ENCODE measurements at regions not wholly inside any gene's neighbourhood (a gene's known extent, or its start where the extent isn't known, plus 50 kb on each side); places are given as distances from the start of the nearest gene placed in this dataset.
A peak's percentile ranks its signal among the peaks of the same experiment; 100 is the strongest.

DNA sequence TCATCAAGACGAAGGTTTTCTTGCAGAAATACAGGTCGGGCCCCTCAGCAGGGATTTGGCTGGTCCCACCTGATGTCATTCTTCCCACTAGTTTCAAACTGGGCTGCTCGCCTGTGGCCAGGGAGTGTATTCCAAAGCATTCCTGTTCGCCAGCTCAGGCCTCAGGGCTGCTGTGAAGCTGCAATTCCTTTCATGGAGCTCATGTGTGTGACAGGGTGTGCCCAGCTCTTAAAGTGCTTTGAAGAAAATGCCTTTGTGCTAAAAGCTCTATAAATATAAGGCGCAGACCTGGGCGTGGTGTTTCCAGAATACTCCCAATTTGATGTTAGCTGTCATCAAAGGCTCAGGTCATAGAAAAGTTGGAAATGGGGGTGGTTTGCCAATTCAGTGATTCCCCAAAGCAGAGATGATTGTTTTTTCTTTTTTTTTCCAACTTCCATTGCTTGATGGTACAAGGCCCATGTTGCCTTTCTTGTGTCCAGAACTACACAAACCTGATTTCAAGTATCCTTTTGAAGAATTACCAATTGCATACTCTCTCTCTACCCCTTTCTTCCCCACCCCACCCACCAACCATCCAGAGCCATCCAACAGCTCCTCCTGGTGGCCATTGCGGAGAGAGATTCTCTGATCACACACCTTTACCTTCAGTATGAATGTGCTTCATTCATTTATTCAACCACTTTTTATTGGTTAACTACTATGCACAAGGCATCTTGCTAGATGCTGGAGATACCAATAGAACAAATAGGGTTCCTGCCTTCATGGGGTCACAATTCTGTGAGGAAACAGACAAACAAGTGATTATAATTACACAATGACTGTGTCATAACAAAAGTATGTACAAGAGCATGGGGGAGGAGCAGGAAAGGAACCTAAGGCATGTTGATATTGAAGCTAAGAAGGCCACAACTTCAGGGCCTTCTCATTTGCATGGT lies 297.3 kb upstream of the LYZL1 start:
- Histone ChIP-seq H3K4me1 (ENCODE audit: control insufficient read depth, extremely low read depth, insufficient read depth, low read length) (peaks cover 21% of the 10 kb centered on the region), H3K4me2 (ENCODE audit: control insufficient read depth, extremely low read depth, insufficient read depth, low read depth, low read length) (peak overlapping the region; percentile 45), H2AFZ (ENCODE audit: control insufficient read depth, low read length) (no peak overlapping the region), H3K9me1 (ENCODE audit: control insufficient read depth, extremely low read depth, insufficient read depth, low read length) (no peaks in the 10 kb centered on the region), H3K79me2 (ENCODE audit: control insufficient read depth, insufficient read depth, low read length) (no peaks in the 10 kb centered on the region), H3K36me3 (ENCODE audit: control insufficient read depth in 2 of 2, extremely low read depth in 1 of 2, insufficient read depth in 2 of 2, low read length in 2 of 2) (no peaks in the 10 kb centered on the region), H4K20me1 (ENCODE audit: control insufficient read depth, extremely low read depth, insufficient read depth, low read length) (no peaks in the 10 kb centered on the region), H3K27me3 (ENCODE audit: control insufficient read depth, extremely low read depth, insufficient read depth, low read length) (no peaks in the 10 kb centered on the region), H3K27ac (ENCODE audit: control insufficient read depth, insufficient read depth, low read length) (peak overlapping the region; percentile 5), H3K9me3 (ENCODE audit: control insufficient read depth, low read depth, low read length) (no peaks in the 10 kb centered on the region), H3K9ac (ENCODE audit: control insufficient read depth, extremely low read depth, insufficient read depth, low read length) (no peak overlapping the region), H3K4me3 (ENCODE audit: control insufficient read depth in 2 of 3, extremely low read depth in 1 of 3, insufficient read depth in 2 of 3, low read depth in 1 of 3, low read length in 3 of 3) (no peak overlapping the region)
- FAIRE-seq (peak; percentile 26), DNase-seq (ENCODE audit: low read depth, low spot score) (peak; percentile 73)
- dilution Hi-C loops (cut with MboI; ENCODE audit: extremely low pct_ligation_motif_present, low sequenced_read_pairs) = no loop called here
- no peak for TF ChIP-seq EZH2 (IDR thresholded peaks at IDR 0.05; ENCODE audit: low read length)
- TF ChIP-seq, protein P1, sequence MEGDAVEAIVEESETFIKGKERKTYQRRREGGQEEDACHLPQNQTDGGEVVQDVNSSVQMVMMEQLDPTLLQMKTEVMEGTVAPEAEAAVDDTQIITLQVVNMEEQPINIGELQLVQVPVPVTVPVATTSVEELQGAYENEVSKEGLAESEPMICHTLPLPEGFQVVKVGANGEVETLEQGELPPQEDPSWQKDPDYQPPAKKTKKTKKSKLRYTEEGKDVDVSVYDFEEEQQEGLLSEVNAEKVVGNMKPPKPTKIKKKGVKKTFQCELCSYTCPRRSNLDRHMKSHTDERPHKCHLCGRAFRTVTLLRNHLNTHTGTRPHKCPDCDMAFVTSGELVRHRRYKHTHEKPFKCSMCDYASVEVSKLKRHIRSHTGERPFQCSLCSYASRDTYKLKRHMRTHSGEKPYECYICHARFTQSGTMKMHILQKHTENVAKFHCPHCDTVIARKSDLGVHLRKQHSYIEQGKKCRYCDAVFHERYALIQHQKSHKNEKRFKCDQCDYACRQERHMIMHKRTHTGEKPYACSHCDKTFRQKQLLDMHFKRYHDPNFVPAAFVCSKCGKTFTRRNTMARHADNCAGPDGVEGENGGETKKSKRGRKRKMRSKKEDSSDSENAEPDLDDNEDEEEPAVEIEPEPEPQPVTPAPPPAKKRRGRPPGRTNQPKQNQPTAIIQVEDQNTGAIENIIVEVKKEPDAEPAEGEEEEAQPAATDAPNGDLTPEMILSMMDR (optimal IDR thresholded peaks at IDR 0.05 in 1 of 3, IDR thresholded peaks at IDR 0.05 in 1 of 3, conservative IDR thresholded peaks at IDR 0.05 in 1 of 3; ENCODE audit: extremely low read depth in 1 of 3, insufficient read depth in 2 of 3, low read length in 3 of 3) = peak; percentile 74 to 85 (median 81)

GRCh38 chr10:28993056-28993455 lies 295.8 kb upstream of the LYZL1 start:
- no peaks in the 10 kb centered on the region for H3K9me3 ChIP-seq (ENCODE audit: control insufficient read depth, low read depth, low read length)
- H3K4me3 ChIP-seq (ENCODE audit: control insufficient read depth in 2 of 3, extremely low read depth in 1 of 3, insufficient read depth in 2 of 3, low read depth in 1 of 3, low read length in 3 of 3) = no peak overlapping the region
- no peaks in the 10 kb centered on the region for H3K27me3 ChIP-seq (ENCODE audit: control insufficient read depth, extremely low read depth, insufficient read depth, low read length)
- peaks cover 17% of the 10 kb centered on the region for H3K4me1 ChIP-seq (ENCODE audit: control insufficient read depth, extremely low read depth, insufficient read depth, low read length)
- TF ChIP-seq, protein P1 (optimal IDR thresholded peaks at IDR 0.05 in 1 of 3, IDR thresholded peaks at IDR 0.05 in 1 of 3, conservative IDR thresholded peaks at IDR 0.05 in 1 of 3; ENCODE audit: extremely low read depth in 1 of 3, insufficient read depth in 2 of 3, low read length in 3 of 3) = no peak
- TF ChIP-seq EZH2 (IDR thresholded peaks at IDR 0.05; ENCODE audit: low read length) = no peak
- no peak overlapping the region for H2AFZ ChIP-seq (ENCODE audit: control insufficient read depth, low read length)
- no peak overlapping the region for H3K9ac ChIP-seq (ENCODE audit: control insufficient read depth, extremely low read depth, insufficient read depth, low read length)
- DNase-seq (ENCODE audit: low read depth, low spot score) = no peak
- dilution Hi-C loops (cut with MboI; ENCODE audit: extremely low pct_ligation_motif_present, low sequenced_read_pairs) = no loop called here
- no peaks in the 10 kb centered on the region for H3K9me1 ChIP-seq (ENCODE audit: control insufficient read depth, extremely low read depth, insufficient read depth, low read length)
- H3K79me2 ChIP-seq (ENCODE audit: control insufficient read depth, insufficient read depth, low read length) = no peaks in the 10 kb centered on the region
- H3K4me2 ChIP-seq (ENCODE audit: control insufficient read depth, extremely low read depth, insufficient read depth, low read depth, low read length) = no peak overlapping the region
- no peaks in the 10 kb centered on the region for H4K20me1 ChIP-seq (ENCODE audit: control insufficient read depth, extremely low read depth, insufficient read depth, low read length)
- no peak overlapping the region for H3K27ac ChIP-seq (ENCODE audit: control insufficient read depth, insufficient read depth, low read length)
- H3K36me3 ChIP-seq (ENCODE audit: control insufficient read depth in 2 of 2, extremely low read depth in 1 of 2, insufficient read depth in 2 of 2, low read length in 2 of 2) = no peaks in the 10 kb centered on the region
- FAIRE-seq = no peak
